Breast epithelium (tissue), 4 donors: ENCODE measurements at regions not wholly inside any gene's neighbourhood (a gene's known extent, or its start where the extent isn't known, plus 50 kb on each side); places are given as distances from the start of the nearest gene placed in this dataset.

Experiments used
- DNase-seq, 2 donors: peaks; one replicate each; pipeline ENCODE4 v3.0.0-alpha.2; 2019; ENCODE audit warnings: low spot score in 2 of 2
- H3K27ac ChIP-seq, 2 donors: fragments of 200-600 bp; sonication (generic) in 1 of 2; one replicate each; pipeline ENCODE4 v1.5.1; 2016 to 2019; ENCODE audit warnings: mild to moderate bottlenecking in 1 of 2
- H3K27me3 ChIP-seq, 2 donors: fragments of 200-600 bp; sonication (generic) in 1 of 2; one replicate each; pipeline versions ENCODE4 v1.5.1 to v1.6.0; 2017 to 2019; ENCODE audit warnings: control low read depth in 1 of 2, mild to moderate bottlenecking in 1 of 2
- H3K36me3 ChIP-seq: fragments of 200-600 bp; one replicate; pipeline ENCODE4 v1.5.1; 2019
- H3K4me1 ChIP-seq, 2 donors: fragments of 200-600 bp; sonication (generic); one replicate each; pipeline ENCODE4 v1.5.1; 2016 to 2019; ENCODE audit warnings: control low read depth in 1 of 2
- H3K4me3 ChIP-seq, 3 donors: fragments of 200-600 bp; sonication (generic); 1 replicate in 2 of 3; 2 replicates in 1 of 3; pipeline ENCODE4 v1.5.1; 2016 to 2019; ENCODE audit warnings: mild to moderate bottlenecking in 3 of 3, moderate library complexity in 2 of 3
- H3K9me3 ChIP-seq, 2 donors: fragments of 200-600 bp; sonication (generic) in 1 of 2; one replicate each; pipeline ENCODE4 v1.5.1; 2016 to 2019; ENCODE audit warnings: control low read depth in 1 of 2
- CTCF ChIP-seq, 3 donors: fragments of 450-650 bp; IDR thresholded peaks; one replicate each; pipeline ENCODE4 v1.5.1; 2016 to 2017; ENCODE audit warnings: antibody characterized with exemption in 3 of 3, mild to moderate bottlenecking in 3 of 3, moderate library complexity in 3 of 3
- POLR2A ChIP-seq: fragments of 450-650 bp; IDR thresholded peaks from one replicate; pipeline ENCODE4 v1.6.1; 2016; ENCODE audit warnings: antibody characterized with exemption, mild to moderate bottlenecking, moderate library complexity
- POLR2AphosphoS5 ChIP-seq, 3 donors: sonication (generic); formaldehyde crosslinking; IDR thresholded peaks; one replicate each; pipeline ENCODE4 v1.6.1; 2017; ENCODE audit warnings: antibody characterized with exemption in 3 of 3
- intact Hi-C: fragments of 100-400 bp; cut with DNase I; formaldehyde crosslinking; loops from one replicate; pipeline ENCODE4 v1.15.1; 2023; ENCODE audit warnings: low total_unique reads

DNA sequence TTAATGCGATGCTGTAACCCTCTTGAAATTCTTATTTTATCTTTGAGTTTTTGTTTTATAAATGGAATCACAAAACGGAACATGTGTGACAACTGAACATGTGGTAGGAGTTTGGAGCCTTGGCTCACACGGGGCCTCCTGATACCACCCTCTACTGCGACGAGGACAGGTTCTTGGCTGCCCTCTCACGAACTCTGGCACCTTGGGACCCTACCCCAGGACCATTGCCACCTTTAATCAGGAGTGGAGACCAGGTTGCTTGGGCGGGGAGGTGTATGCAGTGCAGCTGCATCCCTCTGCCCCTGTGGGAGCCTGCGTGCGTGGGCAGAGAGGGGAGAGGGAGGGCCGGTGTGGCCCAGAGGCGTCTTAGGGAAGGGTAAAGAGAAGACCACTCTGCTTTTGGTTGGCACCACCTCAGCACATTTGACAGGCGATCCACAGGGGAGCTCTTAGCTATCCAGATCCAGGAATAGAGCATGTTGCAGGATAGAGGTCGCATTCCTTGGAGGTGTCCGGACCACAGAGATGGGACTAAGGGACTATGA is 753.9 kb upstream of the PTPRD start:
- no peak for TF ChIP-seq POLR2A
- no peak for TF ChIP-seq CTCF (IDR thresholded peaks at IDR 0.05)
- no peak for TF ChIP-seq POLR2AphosphoS5 (IDR thresholded peaks at IDR 0.05)
- no peak overlapping the region for H3K4me3 ChIP-seq
- H3K27ac ChIP-seq: no peak overlapping the region
- no peak for DNase-seq
- intact Hi-C loops: no loop called here
- no peaks in the 10 kb centered on the region for H3K36me3 ChIP-seq
- H3K4me1 ChIP-seq: no peaks in the 10 kb centered on the region
- no peaks in the 10 kb centered on the region for H3K9me3 ChIP-seq
- H3K27me3 ChIP-seq: no peaks in the 10 kb centered on the region

DNA sequence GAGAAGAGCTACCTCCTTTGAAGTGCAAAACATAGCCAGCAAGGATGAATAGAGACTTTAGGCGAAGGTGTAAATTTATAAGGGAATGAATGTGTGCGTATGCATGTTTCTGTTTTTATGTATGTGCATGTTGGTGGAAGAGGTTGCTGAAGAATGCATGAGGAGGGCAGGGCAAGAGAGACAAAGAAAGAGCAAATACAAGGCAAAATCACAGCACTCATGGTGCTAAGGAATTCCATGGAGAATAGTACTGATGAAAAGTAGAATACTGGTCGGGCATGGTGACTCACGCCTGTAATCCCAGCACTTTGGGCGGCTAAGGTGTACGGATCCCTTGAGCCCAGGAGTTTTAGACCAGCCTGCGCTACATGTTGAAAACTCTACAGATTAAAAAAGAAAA is 762.1 kb upstream of the PTPRD start:
- no peak for DNase-seq
- intact Hi-C loops: no loop called here
- TF ChIP-seq POLR2A (no peak), CTCF (IDR thresholded peaks at IDR 0.05) (no peak), POLR2AphosphoS5 (IDR thresholded peaks at IDR 0.05) (no peak)

GRCh38 chr9:11402621-11403020 is 789.8 kb upstream of the PTPRD start:
- intact Hi-C loops: no loop called here
- Histone ChIP-seq H3K27ac (no peak overlapping the region), H3K27me3 (no peaks in the 10 kb centered on the region), H3K4me1 (no peaks in the 10 kb centered on the region), H3K4me3 (no peak overlapping the region), H3K9me3 (peaks cover 5 to 46% of the 10 kb centered on the region in 2 donors), H3K36me3 (no peaks in the 10 kb centered on the region)
- TF ChIP-seq POLR2AphosphoS5 (IDR thresholded peaks at IDR 0.05) (no peak), POLR2A (no peak), CTCF (IDR thresholded peaks at IDR 0.05) (no peak)
- no peak for DNase-seq

More for the DNA sequence above, 762.1 kb upstream of the PTPRD start:
- no peak overlapping the region for H3K27ac ChIP-seq
- no peaks in the 10 kb centered on the region for H3K27me3 ChIP-seq
- H3K4me3 ChIP-seq: no peak overlapping the region
- no peaks in the 10 kb centered on the region for H3K36me3 ChIP-seq
- no peaks in the 10 kb centered on the region for H3K9me3 ChIP-seq
- no peaks in the 10 kb centered on the region for H3K4me1 ChIP-seq

DNA sequence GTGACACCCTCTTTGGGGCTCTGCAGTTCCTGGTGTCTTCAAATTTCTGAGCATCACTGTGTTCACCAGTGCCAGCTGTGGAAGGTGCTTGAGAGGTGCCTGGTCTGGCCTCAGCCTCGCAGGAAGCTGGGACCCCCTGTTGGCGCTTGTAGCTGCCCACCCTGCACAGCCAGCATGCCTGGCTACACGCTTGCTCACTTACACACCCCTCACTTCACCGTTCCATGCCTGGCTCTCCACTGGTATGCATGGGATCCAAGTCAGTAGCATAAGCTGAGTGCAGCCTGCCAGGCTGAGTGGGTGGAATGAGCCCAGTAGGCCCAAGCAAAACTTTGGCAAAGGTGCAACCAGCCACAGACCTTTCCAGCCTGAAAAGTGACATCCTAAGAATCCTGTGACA is 801.4 kb upstream of the PTPRD start:
- no peaks in the 10 kb centered on the region for H3K36me3 ChIP-seq
- no peak for TF ChIP-seq CTCF (IDR thresholded peaks at IDR 0.05)
- TF ChIP-seq POLR2A: no peak
- TF ChIP-seq POLR2AphosphoS5 (IDR thresholded peaks at IDR 0.05): no peak
- H3K4me3 ChIP-seq: no peak overlapping the region
- no peak for DNase-seq
- no peaks in the 10 kb centered on the region for H3K4me1 ChIP-seq
- H3K27me3 ChIP-seq: no peaks in the 10 kb centered on the region
- H3K9me3 ChIP-seq: peaks cover 2 to 16% of the 10 kb centered on the region in 2 donors
- no peak overlapping the region for H3K27ac ChIP-seq
- intact Hi-C loops: no loop called here

DNA sequence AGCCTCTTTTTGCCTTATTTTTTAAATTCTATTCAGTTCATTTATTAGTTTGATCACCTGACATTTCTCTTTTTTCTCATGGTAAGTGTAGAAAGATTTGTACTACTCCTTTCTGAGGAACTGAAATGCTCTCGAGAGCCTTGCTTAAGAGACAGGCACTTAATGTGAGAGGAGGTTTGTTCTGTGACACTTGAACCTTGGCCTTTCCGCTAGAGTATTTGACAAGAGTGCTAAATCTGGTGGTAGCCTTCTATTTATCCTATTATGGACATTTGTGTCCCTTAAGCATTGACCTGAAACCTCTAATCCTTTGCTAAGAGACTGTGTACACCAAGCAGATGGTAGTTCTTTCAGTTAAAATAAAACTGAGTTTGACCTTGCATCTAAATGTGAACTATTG is 805.0 kb upstream of the PTPRD start:
- Histone ChIP-seq H3K27me3 (no peaks in the 10 kb centered on the region), H3K9me3 (peaks cover 2 to 14% of the 10 kb centered on the region in 2 donors), H3K36me3 (no peaks in the 10 kb centered on the region), H3K4me1 (no peaks in the 10 kb centered on the region), H3K27ac (no peak overlapping the region), H3K4me3 (no peak overlapping the region)
- DNase-seq: no peak
- intact Hi-C loops: no loop called here
- TF ChIP-seq POLR2AphosphoS5 (IDR thresholded peaks at IDR 0.05): no peak
- TF ChIP-seq POLR2A: no peak
- TF ChIP-seq CTCF (IDR thresholded peaks at IDR 0.05): no peak
